ENCODE measurements at regions not wholly inside any gene's neighbourhood (a gene's known extent, or its start where the extent isn't known, plus 50 kb on each side); places are given as distances from the start of the nearest gene placed in this dataset.

GRCh38 chr6:48183811-48184605 is 73.0 kb upstream of the PTCHD4 start:
- Histone ChIP-seq H3K27ac (no peak overlapping the region), H3K36me3 (no peaks in the 10 kb centered on the region), H3K4me1 (no peaks in the 10 kb centered on the region), H3K27me3 (no peaks in the 10 kb centered on the region), H3K9me3 (no peaks in the 10 kb centered on the region), H3K4me3 (no peak overlapping the region)
- TF ChIP-seq POLR2A (IDR thresholded peaks at IDR 0.05) (no peak), CTCF (IDR thresholded peaks at IDR 0.05) (no peak)
- DNase-seq: no peak
- intact Hi-C loops (cut with DNase I): no loop called here
- 72 to 73% methylated on average over 4 of the region's 4 CpGs for WGBS, 2 donors

- no peaks in the 10 kb centered on the region for H3K4me1 ChIP-seq
- no peak for DNase-seq
- H3K27ac ChIP-seq: no peak overlapping the region
- TF ChIP-seq POLR2A (IDR thresholded peaks at IDR 0.05): no peak
- H3K27me3 ChIP-seq: no peaks in the 10 kb centered on the region
- no peaks in the 10 kb centered on the region for H3K9me3 ChIP-seq
- WGBS, 2 donors: 85 to 100% methylated on average over 1 of the region's 1 CpG
- H3K36me3 ChIP-seq: no peaks in the 10 kb centered on the region
- intact Hi-C loops (cut with DNase I): no loop called here
- H3K4me3 ChIP-seq: no peak overlapping the region
These were observed 72.2 kb upstream of the PTCHD4 start for GRCh38 chr6:48183178-48183577.

GRCh38 chr6:48178700-48179099 is 67.7 kb upstream of the PTCHD4 start:
- WGBS, 2 donors: 87% methylated on average over 2 of the region's 2 CpGs
- TF ChIP-seq POLR2A (IDR thresholded peaks at IDR 0.05) (no peak), CTCF (IDR thresholded peaks at IDR 0.05) (no peak)
- no peaks in the 10 kb centered on the region for H3K9me3 ChIP-seq

GRCh38 chr6:48177786-48178185 is 66.8 kb upstream of the PTCHD4 start:
- Histone ChIP-seq H3K36me3 (no peaks in the 10 kb centered on the region), H3K27me3 (no peaks in the 10 kb centered on the region), H3K27ac (no peak overlapping the region), H3K4me1 (no peaks in the 10 kb centered on the region), H3K4me3 (no peak overlapping the region), H3K9me3 (no peaks in the 10 kb centered on the region)
- TF ChIP-seq CTCF (IDR thresholded peaks at IDR 0.05) (no peak), POLR2A (IDR thresholded peaks at IDR 0.05) (no peak)
- intact Hi-C loops (cut with DNase I): no loop called here
- 74 to 80% methylated on average over 3 of the region's 3 CpGs for WGBS, 2 donors
- DNase-seq: no peak

More at GRCh38 chr6:48178700-48179099, 67.7 kb upstream of the PTCHD4 start:
- intact Hi-C loops (cut with DNase I): no loop called here
- DNase-seq: no peak
- H3K27me3 ChIP-seq: no peaks in the 10 kb centered on the region
- no peaks in the 10 kb centered on the region for H3K4me1 ChIP-seq
- H3K36me3 ChIP-seq: no peaks in the 10 kb centered on the region
- H3K4me3 ChIP-seq: no peak overlapping the region
- no peak overlapping the region for H3K27ac ChIP-seq

- H3K27ac ChIP-seq: no peak overlapping the region
- intact Hi-C loops (cut with DNase I): no loop called here
- WGBS, 2 donors: 71 to 73% methylated on average over 6 of the region's 6 CpGs
These were observed 65.8 kb upstream of the PTCHD4 start for GRCh38 chr6:48176645-48177308.

More at GRCh38 chr6:48176645-48177308, 65.8 kb upstream of the PTCHD4 start:
- TF ChIP-seq POLR2A (IDR thresholded peaks at IDR 0.05) (no peak), CTCF (IDR thresholded peaks at IDR 0.05) (no peak)
- H3K4me3 ChIP-seq: no peak overlapping the region
- no peaks in the 10 kb centered on the region for H3K36me3 ChIP-seq
- no peak for DNase-seq
- H3K4me1 ChIP-seq: no peaks in the 10 kb centered on the region
- H3K9me3 ChIP-seq: no peaks in the 10 kb centered on the region
- no peaks in the 10 kb centered on the region for H3K27me3 ChIP-seq
